HCT116 (cell line): ENCODE measurements at regions not wholly inside any gene's neighbourhood (a gene's known extent, or its start where the extent isn't known, plus 50 kb on each side); places are given as distances from the start of the nearest gene placed in this dataset.
"Not testable (repeated sequence)": the region's sequence is repeated elsewhere in the genome, so short reads cannot be mapped to it uniquely, and the experiment has no call there.

ENCODE experiments used
- CEBPB ChIP-seq: IDR thresholded peaks from 2 replicates; pipeline ENCODE4 v1.6.1; 2012; ENCODE audit warnings: low read depth
- CTCF ChIP-seq, 3 experiments: fragments of 200-600 bp in 1 of 3; sonication (generic) in 1 of 3; IDR thresholded peaks in 2 of 3; conservative IDR thresholded peaks in 1 of 3; 2 replicates each; pipeline ENCODE4 v1.5.1; 2012 to 2017; ENCODE audit warnings: low read depth in 2 of 3, low read length in 2 of 3, antibody characterized with exemption in 1 of 3, borderline replicate concordance in 1 of 3, control low read depth in 1 of 3, mild to moderate bottlenecking in 1 of 3, mixed read lengths in 1 of 3, mixed run types in 1 of 3, moderate library complexity in 1 of 3; ENCODE audit not compliant: insufficient read depth in 1 of 3
- EGR1 ChIP-seq: IDR thresholded peaks from 2 replicates; pipeline ENCODE4 v1.6.1; 2012; ENCODE audit warnings: low read depth
- EZH2 ChIP-seq: fragments of 200-600 bp; sonication (generic); IDR thresholded peaks from 2 replicates; pipeline ENCODE4 v1.6.1; 2017; ENCODE audit warnings: antibody characterized with exemption, mixed run types
- MAX ChIP-seq: IDR thresholded peaks from 2 replicates; pipeline ENCODE4 v1.6.1; 2012
- POLR2AphosphoS5 ChIP-seq: IDR thresholded peaks from 2 replicates; pipeline ENCODE4 v1.6.1; 2011; ENCODE audit warnings: mild to moderate bottlenecking, low read depth, low read length, moderate library complexity
- REST ChIP-seq: IDR thresholded peaks from 2 replicates; pipeline ENCODE4 v1.6.1; 2012; ENCODE audit warnings: low read depth
- SIN3A ChIP-seq: IDR thresholded peaks from 2 replicates; pipeline ENCODE4 v1.6.1; 2012; ENCODE audit warnings: low read depth
- SP1 ChIP-seq: IDR thresholded peaks from 2 replicates; pipeline ENCODE4 v1.6.1; 2012; ENCODE audit warnings: low read depth
- SRF ChIP-seq: IDR thresholded peaks from 2 replicates; pipeline ENCODE4 v1.6.1; 2012; ENCODE audit warnings: low read depth
- ZNF274 ChIP-seq: fragments of 200-500 bp; sonication (Bioruptor generic); IDR thresholded peaks from 2 replicates; pipeline ENCODE4 v1.6.1; 2014; ENCODE audit warnings: mild to moderate bottlenecking, low read depth, low read length, inconsistent platforms

- TF ChIP-seq CTCF (IDR thresholded peaks at IDR 0.05 in 2 of 3, conservative IDR thresholded peaks at IDR 0.05 in 1 of 3; ENCODE audit: borderline replicate concordance in 1 of 3, insufficient read depth in 1 of 3, low read depth in 2 of 3, low read length in 2 of 3); SIN3A; MAX; EZH2; ZNF274; SRF; REST; POLR2AphosphoS5; SP1; CEBPB; EGR1: not testable (repeated sequence)
Observed at GRCh38 chr1:121020350-121021236, 131.0 kb downstream of the PPIAL4A start.
